HG03571 (cell line): ENCODE measurements at regions not wholly inside any gene's neighbourhood (a gene's known extent, or its start where the extent isn't known, plus 50 kb on each side); places are given as distances from the start of the nearest gene placed in this dataset.

Experiments used
- ATAC-seq: cut with Tn5 transposase; IDR thresholded peaks from one replicate; pipeline ENCODE4 v1.9.1; 2021; ENCODE audit not compliant: unreplicated experiment

DNA sequence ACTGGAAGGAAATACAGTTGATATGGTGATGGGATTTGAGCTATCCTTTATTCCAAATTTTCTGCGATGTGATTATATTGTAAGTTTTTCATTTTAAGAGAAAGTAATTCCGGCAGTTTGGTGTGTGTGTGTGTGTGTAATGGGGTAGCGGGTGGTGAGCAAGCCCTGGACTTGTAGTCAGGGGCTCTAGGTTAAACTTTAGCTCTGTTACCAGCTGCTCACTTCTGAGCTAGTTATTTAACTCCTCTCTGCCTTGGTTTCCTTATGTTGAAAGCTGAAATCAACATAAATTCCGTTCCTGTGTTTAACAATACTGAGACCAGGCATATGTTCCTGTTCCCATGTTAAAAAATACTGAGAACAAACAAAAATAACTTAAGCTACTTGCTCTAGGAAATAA lies 174.1 kb upstream of the CASK start:
- no peak for ATAC-seq

DNA sequence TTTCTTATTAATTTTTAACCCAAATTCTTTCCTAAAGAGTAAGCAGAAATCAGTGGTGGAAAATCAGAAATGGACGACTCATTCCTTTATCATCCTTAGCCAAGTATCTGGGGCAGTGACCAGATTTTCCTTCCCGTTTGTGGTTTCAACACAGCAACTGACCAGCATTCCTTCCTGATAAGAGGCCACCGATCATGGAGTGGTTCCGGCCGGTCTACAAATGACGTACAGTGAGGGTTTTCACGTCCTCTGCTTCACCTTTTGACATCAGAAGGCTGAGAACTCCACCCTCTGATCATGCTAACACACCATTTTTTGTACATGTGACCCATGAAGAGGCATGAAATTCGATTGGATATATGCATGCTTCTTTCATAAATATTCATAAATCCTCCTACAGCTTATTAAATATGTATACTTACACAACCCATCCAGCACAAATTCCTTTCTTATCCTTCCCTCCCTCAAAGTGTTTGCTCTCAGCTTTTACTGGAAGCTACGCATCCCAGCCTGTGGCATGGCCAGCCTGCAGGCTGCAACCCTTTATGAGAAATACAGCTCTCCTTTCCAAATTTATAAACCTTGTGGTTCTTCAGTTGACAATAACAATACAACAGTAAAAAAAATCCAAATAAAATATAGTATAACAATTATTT lies 173.0 kb upstream of the CASK start:
- no peak for ATAC-seq

DNA sequence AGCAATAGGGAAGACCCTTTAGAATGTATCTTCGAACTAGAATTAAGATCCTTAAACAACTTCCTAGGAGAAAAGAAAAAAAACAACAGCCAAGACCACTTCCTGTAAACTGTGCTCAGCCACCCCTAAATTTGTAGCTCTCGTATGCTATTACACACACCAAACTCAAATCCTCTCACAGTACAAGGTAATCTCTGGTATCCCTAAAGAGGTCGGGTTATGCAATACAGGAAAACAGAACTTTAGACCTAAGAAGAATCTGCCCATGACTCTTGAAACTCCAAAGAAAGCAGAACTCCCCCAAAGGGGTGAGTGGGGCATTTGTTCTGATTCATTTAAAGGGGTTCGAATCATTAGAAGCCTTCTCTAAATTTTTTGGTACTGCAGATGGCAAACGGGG lies 170.9 kb upstream of the CASK start:
- ATAC-seq: no peak

GRCh38 chrX:42093756-42094155 lies 170.4 kb upstream of the CASK start:
- ATAC-seq: no peak

DNA sequence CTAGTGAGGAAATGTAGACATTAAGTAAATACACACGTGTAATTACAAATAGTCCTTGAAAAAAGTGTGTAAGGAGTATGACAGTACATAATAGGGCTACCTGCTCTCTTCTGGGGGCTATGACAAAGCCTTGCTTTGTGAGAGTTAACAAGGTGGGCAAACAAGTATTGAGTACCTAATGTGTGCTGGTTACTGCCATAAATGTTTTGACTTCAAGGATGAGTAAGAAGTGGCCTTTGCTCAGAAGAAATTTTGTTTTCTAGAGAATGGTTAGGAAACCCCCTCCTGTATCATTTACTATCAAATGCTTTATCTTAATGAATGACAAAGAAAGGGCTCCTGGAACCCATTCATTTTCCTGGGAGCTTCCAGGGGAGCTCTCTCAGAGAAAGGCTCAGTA lies 167.0 kb upstream of the CASK start:
- no peak for ATAC-seq

- no peak for ATAC-seq
These were observed 165.7 kb upstream of the CASK start for GRCh38 chrX:42089031-42089430.

- ATAC-seq: no peak
These were observed 164.6 kb upstream of the CASK start for GRCh38 chrX:42087960-42088359.

DNA sequence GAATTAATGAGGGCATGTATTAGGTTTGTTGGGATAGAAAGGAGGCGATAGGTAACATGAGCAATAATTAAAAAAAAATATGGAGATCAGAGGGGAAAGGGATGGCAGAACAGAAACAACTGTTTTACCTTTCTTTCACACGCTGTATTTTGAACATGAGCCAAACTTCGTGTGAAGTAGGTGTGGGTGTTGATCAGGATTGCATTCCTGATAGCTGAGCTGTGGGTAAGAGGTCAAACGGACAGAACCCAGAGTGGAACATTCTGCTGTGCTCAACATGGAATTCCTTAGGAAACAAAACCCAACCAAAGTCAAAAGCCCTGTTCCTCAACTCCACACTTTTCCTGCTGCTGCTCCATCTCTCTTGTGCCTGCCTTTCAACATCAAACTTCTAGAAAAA lies 162.5 kb upstream of the CASK start:
- ATAC-seq: no peak

- no peak for ATAC-seq
These were observed 156.6 kb upstream of the CASK start for GRCh38 chrX:42079968-42080367.

DNA sequence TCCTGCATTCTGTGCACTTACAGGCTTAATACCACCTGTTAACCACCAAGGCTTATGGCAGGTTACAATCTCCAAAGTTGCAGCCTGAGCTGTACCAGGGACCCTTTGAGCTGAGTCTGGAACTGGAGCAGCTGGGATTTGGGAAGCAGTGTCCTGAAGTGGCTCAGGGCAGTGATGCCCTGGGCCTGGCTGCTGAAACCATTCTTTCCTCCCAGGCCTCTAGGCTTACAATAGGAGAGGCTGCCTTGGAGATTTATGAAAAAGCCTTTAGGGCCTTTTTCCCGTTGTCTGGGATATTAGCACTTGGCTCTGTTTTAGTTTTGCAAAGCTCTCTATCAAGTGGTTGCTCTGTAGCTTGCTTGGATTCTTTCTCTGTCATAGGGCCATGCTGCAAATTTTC lies 154.3 kb upstream of the CASK start:
- ATAC-seq: no peak

DNA sequence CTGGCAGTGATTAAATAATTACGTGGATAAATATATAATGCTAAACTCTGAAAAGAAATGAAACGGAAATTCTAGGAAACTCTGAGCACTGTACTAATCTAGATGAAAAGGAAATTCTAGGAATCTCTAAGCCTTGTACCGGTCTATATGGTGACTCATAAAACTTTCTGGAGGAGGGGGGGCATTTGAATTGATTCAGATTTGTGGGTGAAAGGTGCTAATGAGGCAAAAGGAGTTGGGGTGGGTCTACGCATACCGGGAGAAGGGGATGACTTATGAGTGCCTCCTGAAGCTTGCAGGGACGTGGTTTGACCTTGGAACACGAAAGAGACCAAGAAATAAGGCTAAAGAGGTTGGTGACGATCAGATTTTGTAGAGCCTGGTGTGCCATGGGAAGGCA lies 151.7 kb upstream of the CASK start:
- ATAC-seq: no peak

DNA sequence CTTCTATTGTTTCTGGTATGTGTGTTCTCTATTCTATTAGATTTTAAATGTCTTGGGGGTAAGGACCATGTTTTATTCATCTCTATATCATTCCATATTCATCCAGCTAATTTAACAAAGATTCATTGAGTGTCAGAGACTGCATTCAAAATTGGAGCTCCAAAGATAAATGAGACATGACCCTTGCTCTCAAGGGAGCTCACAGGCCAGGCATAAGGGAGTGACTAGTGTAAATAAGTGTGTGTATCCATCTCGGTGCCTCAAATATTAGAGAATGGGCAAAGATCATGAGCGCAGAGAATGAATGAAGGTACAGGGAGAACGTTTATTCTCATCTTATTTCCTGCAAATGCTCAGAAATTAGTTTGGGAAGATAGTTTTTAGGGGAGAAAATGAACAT lies 150.1 kb upstream of the CASK start:
- ATAC-seq: no peak

- no peak for ATAC-seq
These were observed 147.5 kb upstream of the CASK start for GRCh38 chrX:42070866-42071265.

DNA sequence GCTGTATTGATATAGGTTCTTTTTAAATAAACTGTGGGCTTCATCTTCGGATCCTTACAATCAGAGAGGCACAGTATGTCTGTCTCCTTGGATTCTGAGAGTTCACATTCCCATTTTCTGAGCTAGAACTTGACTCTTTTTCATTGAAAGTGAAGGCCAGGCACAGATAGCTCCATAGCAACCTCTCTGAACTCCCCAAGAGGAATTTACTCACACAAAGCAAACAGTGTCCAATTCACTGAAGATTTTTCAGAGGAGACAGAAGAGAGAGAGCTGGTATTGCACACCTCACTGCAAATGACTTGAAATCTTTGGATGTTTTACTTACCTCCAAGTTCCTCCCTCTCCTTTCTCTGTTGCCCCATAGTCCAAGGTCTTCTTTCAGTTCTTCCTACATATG lies 130.9 kb upstream of the CASK start:
- no peak for ATAC-seq

DNA sequence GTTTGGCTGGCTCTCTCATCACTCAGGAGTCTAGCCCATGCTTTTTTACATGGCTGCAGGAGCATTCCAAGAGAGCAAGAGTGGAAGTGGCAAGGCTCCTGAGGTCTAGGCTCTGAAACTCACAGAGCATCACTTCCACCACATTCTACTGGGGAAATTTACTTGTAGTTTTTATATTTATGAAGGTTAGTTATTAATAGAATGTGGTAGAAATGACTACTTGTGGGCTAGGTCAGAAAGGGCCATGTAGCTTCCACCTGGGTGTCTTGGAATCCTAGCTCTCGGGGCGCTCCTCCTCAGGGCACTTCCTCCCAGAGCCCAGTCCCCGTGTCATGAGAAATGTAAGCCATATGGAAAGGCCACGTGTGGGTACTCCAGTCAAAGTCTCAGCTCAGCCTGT lies 127.0 kb upstream of the CASK start:
- no peak for ATAC-seq

- ATAC-seq: no peak
These were observed 124.5 kb upstream of the CASK start for GRCh38 chrX:42047886-42048285.

DNA sequence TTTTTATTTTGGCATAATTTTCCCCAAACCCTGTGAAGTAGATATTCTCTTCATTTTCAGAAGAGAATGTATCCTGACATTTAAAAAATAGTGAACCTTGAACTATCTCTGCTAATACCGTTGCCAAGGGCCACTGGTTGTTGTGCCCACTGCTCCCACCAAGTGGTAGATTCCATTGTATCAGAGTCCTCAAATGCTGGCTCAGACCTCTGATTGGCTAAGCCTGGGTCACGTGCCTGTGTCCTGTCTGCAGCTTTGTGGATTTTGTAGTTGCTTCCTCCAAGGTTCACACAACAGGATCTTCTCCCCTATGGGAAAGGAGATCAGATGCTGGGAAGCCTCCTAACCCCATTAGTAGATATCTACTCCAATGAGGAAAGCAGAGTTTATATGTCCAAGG lies 104.8 kb upstream of the CASK start:
- ATAC-seq: no peak

DNA sequence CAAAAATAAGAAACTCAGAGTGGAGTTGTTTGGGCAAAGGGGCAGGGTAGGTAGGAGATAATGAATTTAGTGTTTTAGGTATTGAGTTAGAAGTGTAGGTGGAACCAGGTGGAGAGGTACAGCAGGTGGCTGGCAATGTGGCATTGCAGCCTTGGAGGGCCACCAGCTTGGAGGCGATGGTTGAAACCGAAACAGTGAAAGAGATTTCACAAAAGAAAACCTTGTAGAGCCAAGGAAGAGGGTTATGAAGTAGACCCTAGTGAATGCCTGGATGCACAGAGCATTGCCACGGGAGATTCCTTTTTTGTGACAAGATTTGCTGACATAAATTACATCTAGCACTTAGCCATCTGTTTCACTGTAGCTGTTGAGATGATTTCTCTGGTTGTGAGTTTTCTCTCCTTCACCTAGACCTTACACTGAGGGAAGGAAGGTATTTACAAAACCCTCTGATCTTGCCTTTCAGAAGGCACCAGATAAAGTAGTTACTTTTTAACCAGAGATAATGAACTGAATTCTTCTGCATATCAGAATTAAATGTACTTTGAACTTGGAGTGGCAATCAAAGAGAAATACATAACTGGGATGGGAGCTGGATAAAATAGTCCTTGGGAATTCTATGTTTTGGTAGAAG lies 104.1 kb upstream of the CASK start:
- ATAC-seq: no peak

GRCh38 chrX:42025861-42026260 lies 102.5 kb upstream of the CASK start:
- ATAC-seq: no peak

- no peak for ATAC-seq
These were observed 99.8 kb upstream of the CASK start for GRCh38 chrX:42023122-42023521.

DNA sequence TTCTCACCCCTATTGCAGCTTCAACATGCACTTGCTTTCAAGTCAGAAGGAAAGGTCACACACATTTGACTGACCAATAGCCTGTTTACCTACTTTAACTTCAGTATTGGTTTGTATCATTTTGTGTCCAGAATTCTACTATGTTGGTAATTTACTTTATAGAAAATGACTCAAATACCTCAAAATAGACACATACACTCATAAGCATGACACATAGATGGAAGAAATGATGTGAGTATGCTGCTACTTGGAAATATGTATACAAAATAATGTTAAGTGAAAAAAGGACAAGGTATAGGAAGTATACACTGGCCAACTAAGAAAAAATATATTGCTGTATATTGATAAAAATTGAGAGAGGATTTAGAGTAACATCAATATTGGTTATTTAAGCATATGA lies 98.8 kb upstream of the CASK start:
- no peak for ATAC-seq

DNA sequence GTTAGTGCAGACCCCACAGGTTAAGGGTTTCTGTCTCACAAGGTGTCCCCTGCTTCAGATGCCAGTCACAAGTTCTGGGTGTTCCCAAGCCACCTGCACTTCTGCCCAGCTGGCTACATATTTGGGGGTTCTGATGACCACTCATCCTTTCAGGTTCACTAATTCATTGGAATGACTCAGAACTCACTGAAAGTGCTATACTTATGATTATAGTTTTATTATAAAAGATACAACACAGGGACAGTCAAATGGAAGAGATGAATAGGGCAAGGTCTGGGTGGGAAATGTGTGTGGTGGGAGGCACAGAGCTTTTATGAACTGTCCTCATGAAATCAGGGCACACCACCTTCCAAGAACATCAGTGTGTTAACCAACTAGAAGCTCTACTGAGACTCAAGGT lies 97.7 kb upstream of the CASK start:
- ATAC-seq: no peak

DNA sequence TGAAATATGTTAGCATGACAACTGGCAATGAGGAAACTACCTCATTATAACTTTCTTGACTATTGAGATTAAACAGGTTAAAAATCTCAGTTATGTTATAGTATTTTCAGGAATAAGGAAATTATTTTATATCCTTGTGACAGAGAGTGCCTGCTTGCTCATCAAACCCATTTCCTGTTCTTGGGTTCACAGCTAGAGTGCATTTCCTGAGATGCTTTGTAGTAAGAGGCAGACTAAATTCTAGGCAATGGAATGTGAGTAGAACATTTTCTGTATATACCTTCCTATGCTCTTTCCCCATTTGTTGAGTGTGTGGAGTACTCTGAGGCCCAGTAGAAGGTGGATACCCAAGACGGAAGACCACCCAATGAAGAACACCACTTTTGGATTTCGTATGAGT lies 96.9 kb upstream of the CASK start:
- ATAC-seq: no peak
